HG03103 (cell line): ENCODE measurements at regions not wholly inside any gene's neighbourhood (a gene's known extent, or its start where the extent isn't known, plus 50 kb on each side); places are given as distances from the start of the nearest gene placed in this dataset.

Source experiments
- ATAC-seq: cut with Tn5 transposase; IDR thresholded peaks from one replicate; pipeline ENCODE4 v1.9.1; 2021; ENCODE audit warnings: low read depth; ENCODE audit not compliant: unreplicated experiment

GRCh38 chr3:43183456-43183855, 77.6 kb upstream of the POMGNT2 start:
- no peak for ATAC-seq

GRCh38 chr3:43181202-43181821, 75.4 kb upstream of the POMGNT2 start:
- peak; percentile 67 for ATAC-seq

- ATAC-seq = no peak
Measured at GRCh38 chr3:43180694-43181093, 74.8 kb upstream of the POMGNT2 start.

- ATAC-seq = peak; percentile 52
Measured at GRCh38 chr3:43180027-43180426, 74.1 kb upstream of the POMGNT2 start.

GRCh38 chr3:43178891-43179366, 73.0 kb upstream of the POMGNT2 start:
- ATAC-seq = no peak

GRCh38 chr3:43177085-43177484, 71.2 kb upstream of the POMGNT2 start:
- no peak for ATAC-seq

- ATAC-seq = no peak
Measured at GRCh38 chr3:43176666-43177065, 70.8 kb upstream of the POMGNT2 start.

GRCh38 chr3:43175541-43175940, 69.7 kb upstream of the POMGNT2 start:
- no peak for ATAC-seq

GRCh38 chr3:43173949-43174348, 68.1 kb upstream of the POMGNT2 start:
- no peak for ATAC-seq

- ATAC-seq = no peak
Measured at GRCh38 chr3:43171748-43172147, 65.9 kb upstream of the POMGNT2 start.

- no peak for ATAC-seq
Measured at GRCh38 chr3:43170553-43170952, 64.7 kb upstream of the POMGNT2 start.

- ATAC-seq = no peak
Measured at GRCh38 chr3:43169987-43170386, 64.1 kb upstream of the POMGNT2 start.

- ATAC-seq = no peak
Measured at GRCh38 chr3:43166406-43166805, 60.5 kb upstream of the POMGNT2 start.

GRCh38 chr3:43165786-43166185, 59.9 kb upstream of the POMGNT2 start:
- no peak for ATAC-seq

GRCh38 chr3:43163895-43164493, 58.1 kb upstream of the POMGNT2 start:
- ATAC-seq = no peak

- no peak for ATAC-seq
Measured at GRCh38 chr3:43162230-43163084, 56.6 kb upstream of the POMGNT2 start.

- no peak for ATAC-seq
Measured at GRCh38 chr3:43161684-43162229, 55.9 kb upstream of the POMGNT2 start.

- no peak for ATAC-seq
Measured at GRCh38 chr3:43160664-43161063, 54.8 kb upstream of the POMGNT2 start.

- ATAC-seq = no peak
Measured at GRCh38 chr3:43159876-43160255, 54.0 kb upstream of the POMGNT2 start.

- no peak for ATAC-seq
Measured at GRCh38 chr3:43159131-43159875, 53.4 kb upstream of the POMGNT2 start.
